HG02840 (cell line): ENCODE measurements at regions not wholly inside any gene's neighbourhood (a gene's known extent, or its start where the extent isn't known, plus 50 kb on each side); places are given as distances from the start of the nearest gene placed in this dataset.

ENCODE experiments used
- ATAC-seq: cut with Tn5 transposase; IDR thresholded peaks from one replicate; pipeline ENCODE4 v1.9.1; 2021; ENCODE audit warnings: mild to moderate bottlenecking, moderate library complexity, moderate number of reproducible peaks; ENCODE audit not compliant: unreplicated experiment, low FRiP score

- no peak for ATAC-seq
Observed at GRCh38 chr2:215529271-215529670, 93.4 kb upstream of the FN1 start.

GRCh38 chr2:215528555-215528954, 92.7 kb upstream of the FN1 start:
- no peak for ATAC-seq

- ATAC-seq = no peak
Observed at GRCh38 chr2:215527736-215528135, 91.9 kb upstream of the FN1 start.

- no peak for ATAC-seq
Observed at GRCh38 chr2:215526341-215526740, 90.5 kb upstream of the FN1 start.

GRCh38 chr2:215522237-215522636, 86.4 kb upstream of the FN1 start:
- no peak for ATAC-seq

GRCh38 chr2:215521031-215521430, 85.2 kb upstream of the FN1 start:
- ATAC-seq = no peak

GRCh38 chr2:215517391-215517790, 81.5 kb upstream of the FN1 start:
- ATAC-seq = no peak

- ATAC-seq = no peak
Observed at GRCh38 chr2:215514516-215514915, 78.6 kb upstream of the FN1 start.

- ATAC-seq = no peak
Observed at GRCh38 chr2:215511454-215512346, 75.8 kb upstream of the FN1 start.

GRCh38 chr2:215507836-215508235, 72.0 kb upstream of the FN1 start:
- no peak for ATAC-seq

GRCh38 chr2:215507136-215507535, 71.3 kb upstream of the FN1 start:
- no peak for ATAC-seq

- ATAC-seq = no peak
Observed at GRCh38 chr2:215506604-215506990, 70.7 kb upstream of the FN1 start.

GRCh38 chr2:215505044-215505786, 69.3 kb upstream of the FN1 start:
- no peak for ATAC-seq

GRCh38 chr2:215504547-215504946, 68.7 kb upstream of the FN1 start:
- ATAC-seq = no peak

- ATAC-seq = no peak
Observed at GRCh38 chr2:215503381-215503780, 67.5 kb upstream of the FN1 start.

- ATAC-seq = no peak
Observed at GRCh38 chr2:215500466-215500865, 64.6 kb upstream of the FN1 start.

- no peak for ATAC-seq
Observed at GRCh38 chr2:215499331-215499730, 63.5 kb upstream of the FN1 start.

GRCh38 chr2:215498431-215498830, 62.6 kb upstream of the FN1 start:
- no peak for ATAC-seq

GRCh38 chr2:215493376-215493775, 57.5 kb upstream of the FN1 start:
- ATAC-seq = no peak

GRCh38 chr2:215489288-215489848, 53.5 kb upstream of the FN1 start:
- ATAC-seq = no peak

- ATAC-seq = no peak
Observed at GRCh38 chr2:215487002-215487372, 51.1 kb upstream of the FN1 start.
